ENCODE measurements at regions not wholly inside any gene's neighbourhood (a gene's known extent, or its start where the extent isn't known, plus 50 kb on each side); places are given as distances from the start of the nearest gene placed in this dataset.

DNA sequence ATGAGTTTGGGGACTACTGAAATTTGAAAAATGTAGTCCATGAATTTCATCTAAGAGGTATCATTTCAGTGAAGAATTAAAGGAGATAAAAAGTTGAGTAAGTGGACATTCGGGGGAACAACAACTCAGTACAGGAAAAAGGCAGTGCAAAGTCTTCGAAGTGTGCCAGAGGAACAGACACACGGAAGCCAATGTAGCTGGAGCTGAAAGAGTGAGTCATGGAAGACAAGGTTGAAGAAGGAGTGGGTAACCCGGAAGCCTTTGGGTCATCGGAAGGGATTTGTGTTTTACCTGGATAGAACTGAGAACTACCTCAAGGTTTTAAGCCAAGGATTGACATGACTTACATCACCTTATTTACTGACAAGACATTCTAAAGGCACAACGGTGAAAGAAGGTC is 733.4 kb downstream of the NCAM2 start:
- intact Hi-C loops (cut with micrococcal nuclease), result no loop called here
- Histone ChIP-seq H3K4me2 (ENCODE audit: low read length) (no peak overlapping the region), H3K79me2 (ENCODE audit: insufficient read depth, low read length) (no peaks in the 10 kb centered on the region), H4K20me1 (ENCODE audit: insufficient read depth) (no peaks in the 10 kb centered on the region), H2AFZ (ENCODE audit: low read depth, low read length, poor library complexity, severe bottlenecking) (no peak overlapping the region), H3K4me3 (replicated peaks in 1 of 2; ENCODE audit: low read depth in 1 of 2, low read length in 2 of 2) (no peak overlapping the region), H3K27ac (ENCODE audit: low read depth, low read length) (no peak overlapping the region), H3K9me3 (ENCODE audit: control insufficient read depth in 1 of 2, insufficient read depth in 1 of 2, low read depth in 1 of 2, low read length in 2 of 2) (peaks cover 4 to 12% of the 10 kb centered on the region in 2 experiments; a peak in 2 of 4 replicates), H3K9me2 (ENCODE audit: insufficient read depth) (no peaks in the 10 kb centered on the region), H3K36me3 (ENCODE audit: control insufficient read depth in 1 of 2, insufficient read depth in 2 of 2, low read length in 2 of 2) (no peaks in the 10 kb centered on the region), H3K27me3 (ENCODE audit: insufficient read depth, low read length) (no peaks in the 10 kb centered on the region), H3K4me1 (ENCODE audit: control insufficient read depth in 1 of 2, insufficient read depth in 2 of 2, low read length in 2 of 2) (no peaks in the 10 kb centered on the region), H3K9ac (ENCODE audit: low read length) (no peak overlapping the region)
- no TSS peak for BruUV-seq (replicated peaks)
- CTCF ChIA-PET, result no interaction called here
- DNase-seq (ENCODE audit: low read depth, low spot score) (no peak), ATAC-seq (no peak)
- RAD21 ChIA-PET (ENCODE audit: low non-redundant PET in 1 of 2, low total read pairs in 2 of 2, uncharacterized antibody in 2 of 2, unreplicated experiment in 2 of 2), result no interaction called here
- TF ChIP-seq, protein P1, sequence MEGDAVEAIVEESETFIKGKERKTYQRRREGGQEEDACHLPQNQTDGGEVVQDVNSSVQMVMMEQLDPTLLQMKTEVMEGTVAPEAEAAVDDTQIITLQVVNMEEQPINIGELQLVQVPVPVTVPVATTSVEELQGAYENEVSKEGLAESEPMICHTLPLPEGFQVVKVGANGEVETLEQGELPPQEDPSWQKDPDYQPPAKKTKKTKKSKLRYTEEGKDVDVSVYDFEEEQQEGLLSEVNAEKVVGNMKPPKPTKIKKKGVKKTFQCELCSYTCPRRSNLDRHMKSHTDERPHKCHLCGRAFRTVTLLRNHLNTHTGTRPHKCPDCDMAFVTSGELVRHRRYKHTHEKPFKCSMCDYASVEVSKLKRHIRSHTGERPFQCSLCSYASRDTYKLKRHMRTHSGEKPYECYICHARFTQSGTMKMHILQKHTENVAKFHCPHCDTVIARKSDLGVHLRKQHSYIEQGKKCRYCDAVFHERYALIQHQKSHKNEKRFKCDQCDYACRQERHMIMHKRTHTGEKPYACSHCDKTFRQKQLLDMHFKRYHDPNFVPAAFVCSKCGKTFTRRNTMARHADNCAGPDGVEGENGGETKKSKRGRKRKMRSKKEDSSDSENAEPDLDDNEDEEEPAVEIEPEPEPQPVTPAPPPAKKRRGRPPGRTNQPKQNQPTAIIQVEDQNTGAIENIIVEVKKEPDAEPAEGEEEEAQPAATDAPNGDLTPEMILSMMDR (IDR thresholded peaks at IDR 0.05 in 2 of 3, conservative IDR thresholded peaks at IDR 0.05 in 1 of 3; ENCODE audit: borderline replicate concordance in 1 of 3, insufficient read depth in 1 of 3, low read depth in 2 of 3, low read length in 2 of 3), result no peak
- TF ChIP-seq, protein P2, sequence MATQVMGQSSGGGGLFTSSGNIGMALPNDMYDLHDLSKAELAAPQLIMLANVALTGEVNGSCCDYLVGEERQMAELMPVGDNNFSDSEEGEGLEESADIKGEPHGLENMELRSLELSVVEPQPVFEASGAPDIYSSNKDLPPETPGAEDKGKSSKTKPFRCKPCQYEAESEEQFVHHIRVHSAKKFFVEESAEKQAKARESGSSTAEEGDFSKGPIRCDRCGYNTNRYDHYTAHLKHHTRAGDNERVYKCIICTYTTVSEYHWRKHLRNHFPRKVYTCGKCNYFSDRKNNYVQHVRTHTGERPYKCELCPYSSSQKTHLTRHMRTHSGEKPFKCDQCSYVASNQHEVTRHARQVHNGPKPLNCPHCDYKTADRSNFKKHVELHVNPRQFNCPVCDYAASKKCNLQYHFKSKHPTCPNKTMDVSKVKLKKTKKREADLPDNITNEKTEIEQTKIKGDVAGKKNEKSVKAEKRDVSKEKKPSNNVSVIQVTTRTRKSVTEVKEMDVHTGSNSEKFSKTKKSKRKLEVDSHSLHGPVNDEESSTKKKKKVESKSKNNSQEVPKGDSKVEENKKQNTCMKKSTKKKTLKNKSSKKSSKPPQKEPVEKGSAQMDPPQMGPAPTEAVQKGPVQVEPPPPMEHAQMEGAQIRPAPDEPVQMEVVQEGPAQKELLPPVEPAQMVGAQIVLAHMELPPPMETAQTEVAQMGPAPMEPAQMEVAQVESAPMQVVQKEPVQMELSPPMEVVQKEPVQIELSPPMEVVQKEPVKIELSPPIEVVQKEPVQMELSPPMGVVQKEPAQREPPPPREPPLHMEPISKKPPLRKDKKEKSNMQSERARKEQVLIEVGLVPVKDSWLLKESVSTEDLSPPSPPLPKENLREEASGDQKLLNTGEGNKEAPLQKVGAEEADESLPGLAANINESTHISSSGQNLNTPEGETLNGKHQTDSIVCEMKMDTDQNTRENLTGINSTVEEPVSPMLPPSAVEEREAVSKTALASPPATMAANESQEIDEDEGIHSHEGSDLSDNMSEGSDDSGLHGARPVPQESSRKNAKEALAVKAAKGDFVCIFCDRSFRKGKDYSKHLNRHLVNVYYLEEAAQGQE (IDR thresholded peaks at IDR 0.05; ENCODE audit: low read depth), result no peak
- no peak for TF ChIP-seq CEBPB (IDR thresholded peaks at IDR 0.05; ENCODE audit: low read depth)
- no peak for TF ChIP-seq SRF (IDR thresholded peaks at IDR 0.05; ENCODE audit: low read depth)
- TF ChIP-seq, protein P3, sequence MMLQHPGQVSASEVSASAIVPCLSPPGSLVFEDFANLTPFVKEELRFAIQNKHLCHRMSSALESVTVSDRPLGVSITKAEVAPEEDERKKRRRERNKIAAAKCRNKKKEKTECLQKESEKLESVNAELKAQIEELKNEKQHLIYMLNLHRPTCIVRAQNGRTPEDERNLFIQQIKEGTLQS (IDR thresholded peaks at IDR 0.05), result no peak
- no peak for TF ChIP-seq CBX3 (IDR thresholded peaks at IDR 0.05; ENCODE audit: low read depth)
- TF ChIP-seq FOSL1 (IDR thresholded peaks at IDR 0.05; ENCODE audit: low read depth), result no peak
- no peak for TF ChIP-seq SP1 (IDR thresholded peaks at IDR 0.05; ENCODE audit: low read depth)
- TF ChIP-seq YY1 (IDR thresholded peaks at IDR 0.05; ENCODE audit: extremely low read depth, insufficient replicate concordance, low read depth, low read length), result no peak
- no peak for TF ChIP-seq ZNF274 (IDR thresholded peaks at IDR 0.05; ENCODE audit: low read depth, low read length)
- TF ChIP-seq POLR2AphosphoS5 (IDR thresholded peaks at IDR 0.05; ENCODE audit: low read depth, low read length), result no peak
- no peak for TF ChIP-seq EZH2 (IDR thresholded peaks at IDR 0.05)
- no peak for TF ChIP-seq POLR2A (IDR thresholded peaks at IDR 0.05; ENCODE audit: borderline replicate concordance, extremely low read depth, insufficient read depth, insufficient read length)
- POLR2A ChIA-PET, result no interaction called here

Data from HCT116 (cell line).